ENCODE measurements at regions not wholly inside any gene's neighbourhood (a gene's known extent, or its start where the extent isn't known, plus 50 kb on each side); places are given as distances from the start of the nearest gene placed in this dataset.

DNA sequence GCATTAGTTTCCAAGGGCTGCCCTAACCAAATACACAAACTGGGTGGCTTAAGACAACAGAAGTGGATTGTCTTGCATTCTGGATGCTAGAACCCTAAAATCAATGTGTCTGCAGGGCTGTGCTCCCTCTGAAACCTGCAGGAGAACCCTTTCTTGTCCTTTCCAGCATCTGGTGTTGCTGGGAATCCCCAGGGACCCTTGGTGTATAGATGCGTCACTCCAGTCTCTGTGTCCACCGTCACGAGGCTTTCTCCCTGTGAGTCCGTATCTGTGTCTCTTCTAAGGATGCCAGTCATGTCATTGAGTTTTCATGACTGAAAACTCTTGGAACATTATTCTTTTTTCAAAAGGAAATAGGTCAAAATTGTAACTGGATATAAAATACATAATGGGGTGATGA lies 142.9 kb downstream of the RNASET2 start:
- TF ChIP-seq POLR2AphosphoS5 (IDR thresholded peaks at IDR 0.05; ENCODE audit: low read depth, low read length) (no peak), POLR2A (IDR thresholded peaks at IDR 0.05; ENCODE audit: low read depth, low read length) (no peak)

Measured in GM12892 (cell line).